Activated CD8-positive, alpha-beta memory T cell treated with anti-CD3 and anti-CD28 coated beads for 36 hours (primary cell): ENCODE measurements at regions not wholly inside any gene's neighbourhood (a gene's known extent, or its start where the extent isn't known, plus 50 kb on each side); places are given as distances from the start of the nearest gene placed in this dataset.
"Not testable (repeated sequence)": the region's sequence is repeated elsewhere in the genome, so short reads cannot be mapped to it uniquely, and the experiment has no call there.

Experiments used
- CTCF ChIA-PET: fragments of 350-600 bp; sonication (Branson Sonifier 250); formaldehyde crosslinking; loops from one replicate; lab custom pipeline; 2021; ENCODE audit warnings: antibody characterized with exemption; lab: Charles Lee
- POLR2A ChIA-PET: fragments of 350-600 bp; sonication (Branson Sonifier 250); formaldehyde crosslinking; loops from one replicate; lab custom pipeline; 2021; ENCODE audit warnings: antibody characterized with exemption; lab: Charles Lee

- POLR2A ChIA-PET, CTCF ChIA-PET: not testable (repeated sequence)
Observed at GRCh38 chr6:58055465-58056176, 738.2 kb downstream of the PRIM2 start.

GRCh38 chr6:58059701-58060100 lies 742.3 kb downstream of the PRIM2 start:
- CTCF ChIA-PET, POLR2A ChIA-PET: not testable (repeated sequence)

GRCh38 chr6:58063542-58063941 lies 746.1 kb downstream of the PRIM2 start:
- POLR2A ChIA-PET: not testable (repeated sequence)

GRCh38 chr6:58067867-58068548 lies 750.6 kb downstream of the PRIM2 start:
- CTCF ChIA-PET, POLR2A ChIA-PET: not testable (repeated sequence)

More at GRCh38 chr6:58063542-58063941, 746.1 kb downstream of the PRIM2 start:
- CTCF ChIA-PET: not testable (repeated sequence)

- CTCF ChIA-PET: no interaction called here
Observed at GRCh38 chr6:58073263-58073662, 755.8 kb downstream of the PRIM2 start.

GRCh38 chr6:58090067-58090466 lies 772.6 kb downstream of the PRIM2 start:
- POLR2A ChIA-PET, CTCF ChIA-PET: not testable (repeated sequence)

More at GRCh38 chr6:58073263-58073662, 755.8 kb downstream of the PRIM2 start:
- POLR2A ChIA-PET: no interaction called here

GRCh38 chr6:58097251-58097650 lies 779.8 kb downstream of the PRIM2 start:
- POLR2A ChIA-PET, CTCF ChIA-PET: not testable (repeated sequence)

GRCh38 chr6:58113960-58114359 lies 796.5 kb downstream of the PRIM2 start:
- CTCF ChIA-PET: no interaction called here
- POLR2A ChIA-PET: no interaction called here

GRCh38 chr6:58117162-58117561 lies 799.7 kb downstream of the PRIM2 start:
- CTCF ChIA-PET, POLR2A ChIA-PET: not testable (repeated sequence)

GRCh38 chr6:58121616-58122015 lies 804.2 kb downstream of the PRIM2 start:
- POLR2A ChIA-PET, CTCF ChIA-PET: not testable (repeated sequence)

- CTCF ChIA-PET: not testable (repeated sequence)
Observed at GRCh38 chr6:58123770-58124169, 806.3 kb downstream of the PRIM2 start.

GRCh38 chr6:58128549-58128948 lies 811.1 kb downstream of the PRIM2 start:
- CTCF ChIA-PET: not testable (repeated sequence)

More at GRCh38 chr6:58123770-58124169, 806.3 kb downstream of the PRIM2 start:
- POLR2A ChIA-PET: not testable (repeated sequence)

GRCh38 chr6:58129098-58129497 lies 811.7 kb downstream of the PRIM2 start:
- CTCF ChIA-PET, POLR2A ChIA-PET: not testable (repeated sequence)

More at GRCh38 chr6:58128549-58128948, 811.1 kb downstream of the PRIM2 start:
- POLR2A ChIA-PET: not testable (repeated sequence)

GRCh38 chr6:58139746-58140145 lies 822.3 kb downstream of the PRIM2 start:
- CTCF ChIA-PET, POLR2A ChIA-PET: not testable (repeated sequence)

- POLR2A ChIA-PET, CTCF ChIA-PET: not testable (repeated sequence)
Observed at GRCh38 chr6:58171025-58171424, 853.6 kb downstream of the PRIM2 start.

GRCh38 chr6:58181557-58182065 lies 864.2 kb downstream of the PRIM2 start:
- POLR2A ChIA-PET, CTCF ChIA-PET: not testable (repeated sequence)

GRCh38 chr6:58185300-58185699 lies 867.9 kb downstream of the PRIM2 start:
- CTCF ChIA-PET, POLR2A ChIA-PET: not testable (repeated sequence)

- CTCF ChIA-PET, POLR2A ChIA-PET: not testable (repeated sequence)
Observed at GRCh38 chr6:58193209-58193608, 875.8 kb downstream of the PRIM2 start.

- CTCF ChIA-PET: no interaction called here
- POLR2A ChIA-PET: no interaction called here
Observed at GRCh38 chr6:58198301-58198700, 880.9 kb downstream of the PRIM2 start.

GRCh38 chr6:58237124-58237523 lies 919.7 kb downstream of the PRIM2 start:
- POLR2A ChIA-PET, CTCF ChIA-PET: not testable (repeated sequence)

GRCh38 chr6:58238421-58238820 lies 921.0 kb downstream of the PRIM2 start:
- CTCF ChIA-PET: not testable (repeated sequence)

More at GRCh38 chr6:58238421-58238820, 921.0 kb downstream of the PRIM2 start:
- POLR2A ChIA-PET: not testable (repeated sequence)
